CD4-positive, alpha-beta T cell treated with Interleukin-17A for 4 hours (primary cell): ENCODE measurements at regions not wholly inside any gene's neighbourhood (a gene's known extent, or its start where the extent isn't known, plus 50 kb on each side); places are given as distances from the start of the nearest gene placed in this dataset.

Source experiments
- DNase-seq: peaks from one replicate; pipeline ENCODE4 v3.0.0-alpha.2; 2020; ENCODE audit warnings: mixed read lengths

- DNase-seq: no peak
Observed at GRCh38 chr16:76193906-76194615, 83.1 kb upstream of the CNTNAP4 start.

GRCh38 chr16:76194616-76195015, 82.6 kb upstream of the CNTNAP4 start:
- no peak for DNase-seq

- DNase-seq: no peak
Observed at GRCh38 chr16:76195056-76195455, 82.1 kb upstream of the CNTNAP4 start.

- no peak for DNase-seq
Observed at GRCh38 chr16:76195648-76196047, 81.6 kb upstream of the CNTNAP4 start.

- DNase-seq: no peak
Observed at GRCh38 chr16:76197900-76198299, 79.3 kb upstream of the CNTNAP4 start.

GRCh38 chr16:76199681-76200220, 77.5 kb upstream of the CNTNAP4 start:
- no peak for DNase-seq

- DNase-seq: no peak
Observed at GRCh38 chr16:76201385-76201784, 75.8 kb upstream of the CNTNAP4 start.

- no peak for DNase-seq
Observed at GRCh38 chr16:76204249-76204648, 73.0 kb upstream of the CNTNAP4 start.

GRCh38 chr16:76207270-76207669, 69.9 kb upstream of the CNTNAP4 start:
- DNase-seq: no peak

GRCh38 chr16:76210157-76210556, 67.0 kb upstream of the CNTNAP4 start:
- DNase-seq: no peak

GRCh38 chr16:76213860-76214259, 63.3 kb upstream of the CNTNAP4 start:
- DNase-seq: no peak

GRCh38 chr16:76214856-76215255, 62.3 kb upstream of the CNTNAP4 start:
- no peak for DNase-seq

GRCh38 chr16:76222087-76222486, 55.1 kb upstream of the CNTNAP4 start:
- no peak for DNase-seq

GRCh38 chr16:76222853-76223252, 54.3 kb upstream of the CNTNAP4 start:
- DNase-seq: no peak

- no peak for DNase-seq
Observed at GRCh38 chr16:76226011-76226410, 51.2 kb upstream of the CNTNAP4 start.

GRCh38 chr16:76226481-76226880, 50.7 kb upstream of the CNTNAP4 start:
- DNase-seq: no peak
